Common myeloid progenitor, CD34-positive (primary cell): ENCODE measurements at regions not wholly inside any gene's neighbourhood (a gene's known extent, or its start where the extent isn't known, plus 50 kb on each side); places are given as distances from the start of the nearest gene placed in this dataset.
"Not testable (repeated sequence)": the region's sequence is repeated elsewhere in the genome, so short reads cannot be mapped to it uniquely, and the experiment has no call there.

ENCODE experiments used
- CTCF ChIA-PET: fragments of 350-600 bp; sonication (Branson Sonifier 250); formaldehyde crosslinking; loops from one replicate; lab custom pipeline; 2021; ENCODE audit warnings: antibody characterized with exemption; lab: Charles Lee
- POLR2A ChIA-PET: fragments of 350-600 bp; sonication (Branson Sonifier 250); formaldehyde crosslinking; loops from one replicate; lab custom pipeline; 2021; ENCODE audit warnings: antibody characterized with exemption; lab: Charles Lee
- DNase-seq, 3 donors: peaks; one replicate each; pipeline versions ENCODE4 v3.0.0 to v3.0.0-alpha.2; 2013
- H3K27ac ChIP-seq, 2 experiments: 1 replicate in 1 of 2; 2 replicates in 1 of 2; pipeline ENCODE4 v1.7.0; 2013; ENCODE audit warnings: inconsistent platforms in 2 of 2, low read length in 2 of 2, mild to moderate bottlenecking in 2 of 2, low read depth in 1 of 2, moderate library complexity in 1 of 2; ENCODE audit not compliant: severe bottlenecking in 2 of 2, insufficient read depth in 1 of 2, poor library complexity in 1 of 2
- H3K27me3 ChIP-seq, 5 experiments: replicated peaks in 2 of 5; 1 replicate in 3 of 5; 2 replicates in 2 of 5; pipeline versions ENCODE4 v1.6.1 to v1.7.0; 2013; ENCODE audit warnings: low read length in 4 of 5, mild to moderate bottlenecking in 2 of 5, moderate library complexity in 2 of 5, inconsistent platforms in 1 of 5; ENCODE audit not compliant: insufficient read depth in 5 of 5, control insufficient read depth in 4 of 5
- H3K36me3 ChIP-seq, 4 experiments: 1 replicate in 2 of 4; 2 replicates in 2 of 4; pipeline versions ENCODE4 v1.6.1 to v1.7.0; 2013; ENCODE audit warnings: low read length in 3 of 4, control low read depth in 1 of 4, mild to moderate bottlenecking in 1 of 4; ENCODE audit not compliant: control insufficient read depth in 4 of 4, insufficient read depth in 4 of 4
- H3K4me1 ChIP-seq, 4 experiments: 1 replicate in 3 of 4; 2 replicates in 1 of 4; pipeline versions ENCODE4 v1.6.1 to v1.7.1; 2013; ENCODE audit warnings: low read length in 3 of 4, mild to moderate bottlenecking in 3 of 4, control low read depth in 1 of 4, inconsistent platforms in 1 of 4, moderate library complexity in 1 of 4; ENCODE audit not compliant: control insufficient read depth in 4 of 4, insufficient read depth in 4 of 4; ENCODE audit errors: control extremely low read depth in 1 of 4
- H3K4me3 ChIP-seq, 7 experiments: 1 replicate in 4 of 7; 2 replicates in 3 of 7; pipeline versions ENCODE4 v1.5.1 to v1.7.0; 2013; ENCODE audit warnings: mild to moderate bottlenecking in 7 of 7, low read length in 6 of 7, moderate library complexity in 6 of 7, inconsistent platforms in 2 of 7, low read depth in 2 of 7, control low read depth in 1 of 7; ENCODE audit not compliant: insufficient read depth in 4 of 7, control insufficient read depth in 1 of 7; ENCODE audit errors: extremely low read depth in 1 of 7
- H3K9me3 ChIP-seq, 5 experiments: 1 replicate in 4 of 5; 2 replicates in 1 of 5; pipeline versions ENCODE4 v1.6.1 to v1.7.1; 2013; ENCODE audit warnings: low read length in 4 of 5, mild to moderate bottlenecking in 2 of 5, inconsistent platforms in 1 of 5, low read depth in 1 of 5, moderate library complexity in 1 of 5; ENCODE audit not compliant: control insufficient read depth in 4 of 5, insufficient read depth in 2 of 5; ENCODE audit errors: control extremely low read depth in 1 of 5
- WGBS: methylation state at CpG from one replicate; pipeline ENCODE4 v1.1.5; 2013; ENCODE audit not compliant: insufficient coverage; 5-methylcytosine and 5-hydroxymethylcytosine counted together

GRCh38 chr4:154997866-154998265, 210.6 kb upstream of the NPY2R start:
- H3K9me3 ChIP-seq, H3K27ac ChIP-seq, H3K36me3 ChIP-seq, H3K4me1 ChIP-seq, DNase-seq, POLR2A ChIA-PET, H3K27me3 ChIP-seq, H3K4me3 ChIP-seq, CTCF ChIA-PET: not testable (repeated sequence)
- WGBS = 100% methylated on average over 2 of the region's 5 CpGs

GRCh38 chr4:154998284-154998683, 210.2 kb upstream of the NPY2R start:
- CTCF ChIA-PET = no interaction called here
- Histone ChIP-seq H3K27ac (no peak overlapping the region), H3K9me3 (no peaks in the 10 kb centered on the region), H3K27me3 (peaks cover 0 to 2% (median 0%) of the 10 kb centered on the region in 5 experiments), H3K36me3 (no peaks in the 10 kb centered on the region), H3K4me3 (no peak overlapping the region), H3K4me1 (no peaks in the 10 kb centered on the region)
- DNase-seq = no peak
- WGBS = 100% methylated on average over 3 of the region's 3 CpGs
- POLR2A ChIA-PET = no interaction called here

GRCh38 chr4:154998773-154999172, 209.7 kb upstream of the NPY2R start:
- no peak for DNase-seq
- H3K9me3 ChIP-seq = no peaks in the 10 kb centered on the region
- POLR2A ChIA-PET = no interaction called here
- H3K4me3 ChIP-seq = no peak overlapping the region
- H3K27me3 ChIP-seq = peaks cover 0 to 2% (median 0%) of the 10 kb centered on the region in 5 experiments
- H3K36me3 ChIP-seq = no peaks in the 10 kb centered on the region
- no peaks in the 10 kb centered on the region for H3K4me1 ChIP-seq
- CTCF ChIA-PET = interaction anchor here (1.2 kb wide), 1 partner anchor 117 kb away, joined by 3 read pairs; no protein-coding TSS in a partner anchor
- H3K27ac ChIP-seq = no peak overlapping the region
- whole genome bisulfite sequencing = no CpG with 5 or more reads among the region's 1 CpG

- no peaks in the 10 kb centered on the region for H3K4me1 ChIP-seq
- no peaks in the 10 kb centered on the region for H3K9me3 ChIP-seq
- ChIA-PET POLR2A (no interaction called here), CTCF (interaction anchor here (1.2 kb wide), 1 partner anchor 115 kb away, joined by 3 read pairs; no protein-coding TSS in a partner anchor)
- no peak overlapping the region for H3K27ac ChIP-seq
- H3K27me3 ChIP-seq = peaks cover 0 to 2% (median 0%) of the 10 kb centered on the region in 5 experiments
- no CpG with 5 or more reads among the region's 3 CpGs for WGBS
- H3K4me3 ChIP-seq = no peak overlapping the region
- no peaks in the 10 kb centered on the region for H3K36me3 ChIP-seq
- DNase-seq = no peak
Measured at GRCh38 chr4:154999950-155000578, 208.4 kb upstream of the NPY2R start.

GRCh38 chr4:155001251-155001650, 207.2 kb upstream of the NPY2R start:
- POLR2A ChIA-PET = no interaction called here
- peaks cover 0 to 2% (median 0%) of the 10 kb centered on the region in 5 experiments for H3K27me3 ChIP-seq
- no CpG with 5 or more reads among the region's 2 CpGs for WGBS
- H3K27ac ChIP-seq = no peak overlapping the region
- H3K9me3 ChIP-seq = no peaks in the 10 kb centered on the region
- DNase-seq = no peak
- H3K4me1 ChIP-seq = no peaks in the 10 kb centered on the region
- CTCF ChIA-PET = interaction anchor here (1.2 kb wide), 1 partner anchor 25 kb away, joined by 3 read pairs; no protein-coding TSS in a partner anchor
- no peak overlapping the region for H3K4me3 ChIP-seq
- H3K36me3 ChIP-seq = no peaks in the 10 kb centered on the region

GRCh38 chr4:155005395-155006090, 202.9 kb upstream of the NPY2R start:
- Histone ChIP-seq H3K4me3 (no peak overlapping the region), H3K4me1 (no peaks in the 10 kb centered on the region), H3K36me3 (no peaks in the 10 kb centered on the region), H3K27me3 (peaks cover 0 to 4% (median 0%) of the 10 kb centered on the region in 5 experiments), H3K27ac (no peak overlapping the region), H3K9me3 (no peaks in the 10 kb centered on the region)
- ChIA-PET POLR2A (no interaction called here), CTCF (no interaction called here)
- WGBS = 92% methylated on average over 1 of the region's 5 CpGs
- DNase-seq = no peak

- ChIA-PET POLR2A (no interaction called here), CTCF (no interaction called here)
- Histone ChIP-seq H3K36me3 (no peaks in the 10 kb centered on the region), H3K27me3 (peaks cover 0 to 4% (median 0%) of the 10 kb centered on the region in 5 experiments), H3K27ac (no peak overlapping the region), H3K4me3 (no peak overlapping the region), H3K4me1 (no peaks in the 10 kb centered on the region), H3K9me3 (no peaks in the 10 kb centered on the region)
- DNase-seq = no peak
- 83% methylated on average over 1 of the region's 1 CpG for WGBS
Measured at GRCh38 chr4:155007660-155008176, 200.7 kb upstream of the NPY2R start.
